A673 (cell line): ENCODE measurements at regions not wholly inside any gene's neighbourhood (a gene's known extent, or its start where the extent isn't known, plus 50 kb on each side); places are given as distances from the start of the nearest gene placed in this dataset.

Source experiments
- BruUV-seq: library from RNA; stranded (reverse); fragments of 400-500 nt; replicated peaks from 2 replicates; lab custom pipeline; 2021; lab: Mats Ljungman, UMichigan
- CTCF ChIA-PET: fragments of 300-600 bp; sonication (Branson Sonifier 250); formaldehyde crosslinking; loops from one replicate; lab custom pipeline; 2022; ENCODE audit warnings: antibody characterized with exemption; lab: Charles Lee
- POLR2A ChIA-PET: fragments of 300-600 bp; sonication (Branson Sonifier 250); formaldehyde crosslinking; loops from one replicate; lab custom pipeline; 2022; ENCODE audit warnings: antibody characterized with exemption; ENCODE audit not compliant: low non-redundant PET; lab: Charles Lee
- DNase-seq: peaks from one replicate; pipeline ENCODE4 v3.0.0-alpha.2; 2015; ENCODE audit warnings: low spot score
- H3K27ac ChIP-seq: fragments of 200-600 bp; sonication (generic); 2 replicates; pipeline ENCODE4 v1.5.1; 2016; ENCODE audit warnings: mixed run types, low read depth, mild to moderate bottlenecking, mixed read lengths, antibody characterized with exemption, low read length; ENCODE audit not compliant: poor library complexity, severe bottlenecking
- H3K27me3 ChIP-seq: fragments of 200-600 bp; sonication (generic); replicated peaks from 2 replicates; pipeline ENCODE4 v1.6.1; 2017; ENCODE audit warnings: mixed run types, low read depth, mild to moderate bottlenecking, mixed read lengths, antibody characterized with exemption, low read length; ENCODE audit not compliant: insufficient read depth, poor library complexity
- H3K36me3 ChIP-seq: fragments of 200-600 bp; sonication (generic); 2 replicates; pipeline ENCODE4 v1.6.1; 2016; ENCODE audit warnings: mixed run types, mild to moderate bottlenecking, mixed read lengths, antibody characterized with exemption, low read length; ENCODE audit not compliant: insufficient read depth, poor library complexity, severe bottlenecking
- H3K4me1 ChIP-seq: fragments of 200-600 bp; sonication (generic); 2 replicates; pipeline ENCODE4 v1.6.1; 2017; ENCODE audit warnings: mixed run types, mild to moderate bottlenecking, mixed read lengths, antibody characterized with exemption, low read length; ENCODE audit not compliant: insufficient read depth, poor library complexity, severe bottlenecking
- H3K4me3 ChIP-seq: fragments of 200-600 bp; sonication (generic); 2 replicates; pipeline ENCODE4 v1.5.1; 2016; ENCODE audit warnings: low read depth, mixed run types, mild to moderate bottlenecking, mixed read lengths, low read length; ENCODE audit not compliant: poor library complexity, severe bottlenecking
- H3K9me3 ChIP-seq: fragments of 200-600 bp; sonication (generic); 2 replicates; pipeline ENCODE4 v1.6.1; 2016; ENCODE audit warnings: mixed run types, low read depth, mild to moderate bottlenecking, mixed read lengths, antibody characterized with exemption, low read length; ENCODE audit not compliant: poor library complexity, severe bottlenecking
- CTCF ChIP-seq: fragments of 300-800, 200-600 bp; sonication (generic); conservative IDR thresholded peaks from 2 replicates; pipeline ENCODE4 v1.5.1; 2017; ENCODE audit warnings: low read depth, mild to moderate bottlenecking, antibody characterized with exemption, low read length, moderate library complexity, mixed read lengths
- EZH2 ChIP-seq: fragments of 200-600 bp; sonication (generic); IDR thresholded peaks from 2 replicates; pipeline ENCODE4 v1.6.1; 2017; ENCODE audit warnings: borderline replicate concordance, low read depth, mild to moderate bottlenecking, mixed read lengths, antibody characterized with exemption, low read length; ENCODE audit not compliant: poor library complexity, severe bottlenecking
- intact Hi-C: fragments of 100-400 bp; cut with micrococcal nuclease; formaldehyde crosslinking; loops from one replicate; pipeline ENCODE4 v1.10.0; 2022; ENCODE audit not compliant: unreplicated experiment

- CTCF ChIA-PET = no interaction called here
- Histone ChIP-seq H3K27me3 (no peaks in the 10 kb centered on the region), H3K4me3 (no peak overlapping the region), H3K9me3 (no peaks in the 10 kb centered on the region), H3K36me3 (no peaks in the 10 kb centered on the region), H3K27ac (no peak overlapping the region), H3K4me1 (no peaks in the 10 kb centered on the region)
- POLR2A ChIA-PET = no interaction called here
- intact Hi-C loops = no loop called here
- no TSS peak for BruUV-seq
- TF ChIP-seq EZH2 (no peak), CTCF (no peak)
- DNase-seq = no peak
These were observed 752.5 kb downstream of the QKI start for GRCh38 chr6:164166996-164167395.

- no peak for DNase-seq
- intact Hi-C loops = no loop called here
- H3K27ac ChIP-seq = no peak overlapping the region
- H3K27me3 ChIP-seq = no peaks in the 10 kb centered on the region
- H3K36me3 ChIP-seq = no peaks in the 10 kb centered on the region
- BruUV-seq = no TSS peak
- no peaks in the 10 kb centered on the region for H3K9me3 ChIP-seq
- ChIA-PET POLR2A (no interaction called here), CTCF (no interaction called here)
- H3K4me3 ChIP-seq = no peak overlapping the region
- no peaks in the 10 kb centered on the region for H3K4me1 ChIP-seq
- TF ChIP-seq CTCF (no peak), EZH2 (no peak)
These were observed 752.0 kb downstream of the QKI start for GRCh38 chr6:164166515-164166914.

GRCh38 chr6:164164876-164165275 lies 750.4 kb downstream of the QKI start:
- no peaks in the 10 kb centered on the region for H3K27me3 ChIP-seq
- no peak overlapping the region for H3K27ac ChIP-seq
- TF ChIP-seq CTCF (no peak), EZH2 (no peak)
- no peaks in the 10 kb centered on the region for H3K9me3 ChIP-seq
- no TSS peak for BruUV-seq
- ChIA-PET CTCF (no interaction called here), POLR2A (no interaction called here)
- intact Hi-C loops = no loop called here
- no peaks in the 10 kb centered on the region for H3K4me1 ChIP-seq
- no peak overlapping the region for H3K4me3 ChIP-seq
- H3K36me3 ChIP-seq = no peaks in the 10 kb centered on the region
- no peak for DNase-seq
